Epithelial cell of esophagus (primary cell): ENCODE measurements at regions not wholly inside any gene's neighbourhood (a gene's known extent, or its start where the extent isn't known, plus 50 kb on each side); places are given as distances from the start of the nearest gene placed in this dataset.
A peak's percentile ranks its signal among the peaks of the same experiment; 100 is the strongest.

Source experiments
- DNase-seq: peaks from one replicate; pipeline ENCODE4 v3.0.0; 2010; ENCODE audit warnings: low read depth
- H3K4me3 ChIP-seq: 2 replicates; pipeline ENCODE4 v1.5.1; 2011; ENCODE audit warnings: mild to moderate bottlenecking, low read length, control low read depth
- TF ChIP-seq, protein P1 (sequence below): IDR thresholded peaks from 2 replicates; pipeline ENCODE4 v1.5.1; 2011; ENCODE audit warnings: low read depth, mild to moderate bottlenecking, low read length, control low read depth, inconsistent platforms; ENCODE audit not compliant: insufficient read depth; ENCODE audit errors: missing control alignments

DNA sequence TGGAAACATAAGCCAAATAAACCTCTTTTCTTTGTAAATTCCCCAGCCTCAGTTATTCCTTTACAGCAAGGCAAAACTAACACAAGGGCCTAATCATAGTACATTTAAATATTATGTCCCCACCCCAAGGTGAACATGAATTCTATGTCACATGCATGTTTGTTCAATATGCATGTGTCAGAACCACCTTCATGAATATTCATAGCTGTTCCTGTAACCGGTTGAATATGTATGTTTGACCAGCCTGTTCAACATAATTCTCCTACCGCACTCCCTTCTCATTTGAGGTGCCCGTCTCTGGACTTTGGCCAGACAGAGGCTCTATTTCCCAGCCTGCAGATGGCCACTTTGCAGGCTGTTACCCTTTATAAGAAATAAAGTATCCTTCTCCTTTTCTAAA, 769.4 kb upstream of the SLITRK1 start:
- no peak for DNase-seq
- H3K4me3 ChIP-seq, result no peak overlapping the region
- TF ChIP-seq, protein P1, sequence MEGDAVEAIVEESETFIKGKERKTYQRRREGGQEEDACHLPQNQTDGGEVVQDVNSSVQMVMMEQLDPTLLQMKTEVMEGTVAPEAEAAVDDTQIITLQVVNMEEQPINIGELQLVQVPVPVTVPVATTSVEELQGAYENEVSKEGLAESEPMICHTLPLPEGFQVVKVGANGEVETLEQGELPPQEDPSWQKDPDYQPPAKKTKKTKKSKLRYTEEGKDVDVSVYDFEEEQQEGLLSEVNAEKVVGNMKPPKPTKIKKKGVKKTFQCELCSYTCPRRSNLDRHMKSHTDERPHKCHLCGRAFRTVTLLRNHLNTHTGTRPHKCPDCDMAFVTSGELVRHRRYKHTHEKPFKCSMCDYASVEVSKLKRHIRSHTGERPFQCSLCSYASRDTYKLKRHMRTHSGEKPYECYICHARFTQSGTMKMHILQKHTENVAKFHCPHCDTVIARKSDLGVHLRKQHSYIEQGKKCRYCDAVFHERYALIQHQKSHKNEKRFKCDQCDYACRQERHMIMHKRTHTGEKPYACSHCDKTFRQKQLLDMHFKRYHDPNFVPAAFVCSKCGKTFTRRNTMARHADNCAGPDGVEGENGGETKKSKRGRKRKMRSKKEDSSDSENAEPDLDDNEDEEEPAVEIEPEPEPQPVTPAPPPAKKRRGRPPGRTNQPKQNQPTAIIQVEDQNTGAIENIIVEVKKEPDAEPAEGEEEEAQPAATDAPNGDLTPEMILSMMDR, result no peak

DNA sequence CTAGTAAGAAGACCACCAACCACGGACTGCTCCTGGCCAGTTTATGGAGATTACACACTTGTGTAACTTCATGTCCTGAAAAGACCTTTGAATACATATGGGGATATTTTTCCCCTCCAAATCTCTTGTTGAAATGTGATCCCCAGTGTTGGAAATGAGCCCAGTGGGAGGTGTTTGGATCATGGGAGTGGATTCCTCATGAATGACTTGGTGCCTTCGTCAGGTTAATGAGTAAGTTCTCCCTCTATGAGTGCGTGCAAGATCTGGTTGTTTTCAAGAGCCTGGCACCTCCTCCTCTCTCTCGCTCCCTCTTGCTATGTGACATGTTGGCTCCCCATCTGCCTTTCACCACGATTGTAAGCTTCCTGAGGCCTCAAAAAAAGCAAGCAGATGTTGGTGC, 769.0 kb upstream of the SLITRK1 start:
- TF ChIP-seq, protein P1, result no peak
- no peak overlapping the region for H3K4me3 ChIP-seq
- DNase-seq, result peak; percentile 87

DNA sequence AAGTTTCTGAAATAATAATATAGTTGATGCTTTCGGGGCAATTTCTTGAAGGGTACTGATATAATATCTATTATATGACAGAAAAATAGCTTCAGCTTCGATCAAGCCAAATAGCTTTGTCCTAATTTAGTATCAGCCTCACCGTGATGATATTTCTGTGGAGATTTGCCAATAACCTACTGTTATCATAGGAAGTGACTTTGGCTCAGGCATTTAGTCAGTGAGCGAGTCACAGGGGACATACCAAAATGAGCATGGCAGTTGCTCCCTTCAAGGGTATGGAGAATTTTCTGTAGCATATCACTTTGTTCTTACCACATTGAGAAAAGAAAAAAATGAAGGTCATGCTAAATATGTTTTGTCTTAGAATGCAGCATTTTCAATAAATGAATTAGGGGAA, 767.6 kb upstream of the SLITRK1 start:
- H3K4me3 ChIP-seq, result no peak overlapping the region
- TF ChIP-seq, protein P1, result no peak
- peak; percentile 60 for DNase-seq

DNA sequence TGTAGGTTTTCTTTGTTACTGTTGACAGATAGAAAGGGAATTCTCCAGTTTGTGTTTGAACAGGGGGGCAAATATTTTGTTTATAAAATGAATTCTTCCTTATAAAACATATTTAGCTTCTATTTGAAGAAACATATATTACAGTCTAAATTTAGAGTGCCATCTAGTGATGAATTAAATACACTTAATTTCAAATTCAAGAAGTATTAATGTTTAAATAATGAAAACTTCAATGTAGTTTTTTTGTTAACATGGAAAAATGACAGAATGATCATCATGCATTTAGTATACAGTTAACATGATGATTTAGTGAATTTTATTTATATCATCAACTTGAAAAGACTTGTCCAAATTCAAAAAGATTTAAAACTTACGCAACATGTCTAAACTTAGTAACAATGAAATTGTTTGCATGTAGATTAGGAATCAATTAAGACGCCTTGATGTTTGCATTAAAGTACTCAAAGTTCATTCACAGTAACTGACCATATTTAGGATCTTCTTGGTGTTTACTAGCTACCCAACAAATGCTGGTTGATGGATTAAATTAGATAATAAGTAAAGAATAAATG, 765.9 kb upstream of the SLITRK1 start:
- TF ChIP-seq, protein P1, result no peak
- H3K4me3 ChIP-seq, result no peak overlapping the region
- no peak for DNase-seq

DNA sequence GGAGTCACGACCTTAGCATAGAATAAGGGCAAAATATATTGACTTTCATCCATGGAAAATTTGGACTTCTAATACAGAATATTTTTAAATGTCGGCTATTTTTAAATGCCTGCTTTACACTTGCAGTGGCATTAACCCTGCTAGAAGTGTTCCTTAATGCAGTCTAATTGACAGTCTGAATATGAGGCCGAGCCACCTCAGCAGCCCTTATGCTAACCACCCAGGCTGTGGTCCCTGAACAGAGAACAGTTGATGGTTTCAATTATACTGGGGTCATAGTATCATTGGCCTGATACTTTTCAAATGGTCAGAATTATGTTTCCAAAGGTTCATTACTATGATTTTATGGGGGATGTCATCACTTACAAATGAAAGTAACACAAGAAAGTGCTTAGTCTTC, 764.7 kb upstream of the SLITRK1 start:
- TF ChIP-seq, protein P1, result no peak
- DNase-seq, result no peak
- no peak overlapping the region for H3K4me3 ChIP-seq

DNA sequence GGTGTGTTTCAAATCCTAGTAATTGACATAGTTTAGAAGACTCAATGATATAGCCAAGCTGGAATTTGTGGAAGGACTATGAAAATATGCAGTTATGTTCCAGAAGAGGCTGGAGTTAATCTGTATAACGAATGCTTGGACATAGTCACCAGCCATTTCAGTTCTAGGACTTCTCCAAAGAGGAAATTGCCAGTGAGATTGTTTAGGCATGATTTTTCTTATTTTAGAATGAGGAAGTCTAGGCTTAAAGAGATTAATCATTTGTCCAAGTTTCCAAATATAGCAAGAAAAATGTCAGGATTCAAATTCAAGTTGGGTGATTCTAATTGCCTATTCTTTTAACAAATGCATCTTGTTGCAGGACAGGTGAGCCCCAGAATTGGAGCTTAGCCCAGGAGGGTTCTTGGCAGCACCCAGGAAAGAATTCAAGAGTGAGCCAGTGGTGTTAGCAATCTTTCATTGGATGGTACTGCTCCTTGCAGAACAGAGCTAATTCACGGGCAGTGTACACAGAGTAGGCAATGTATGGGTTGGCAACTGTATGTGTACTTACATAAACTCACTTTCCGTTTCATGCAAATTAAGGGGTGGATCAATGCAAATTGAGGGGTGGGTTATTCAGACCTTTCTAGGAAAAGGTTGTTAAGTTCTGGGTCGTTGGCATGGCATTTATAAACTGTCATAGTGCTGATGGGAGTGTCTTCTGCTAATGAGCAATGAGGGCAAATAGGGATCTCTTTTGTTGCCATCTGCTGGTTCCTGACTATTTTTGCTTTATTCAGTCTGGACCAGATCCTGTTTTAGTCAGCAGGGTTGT, 763.1 kb upstream of the SLITRK1 start:
- peak; percentile 59 for DNase-seq
- TF ChIP-seq, protein P1, result peak; percentile 34
- H3K4me3 ChIP-seq, result no peak overlapping the region
